ENCODE measurements at regions not wholly inside any gene's neighbourhood (a gene's known extent, or its start where the extent isn't known, plus 50 kb on each side); places are given as distances from the start of the nearest gene placed in this dataset.

- Histone ChIP-seq H3F3A (ENCODE audit: insufficient read depth, low read length) (no peaks in the 10 kb centered on the region), H3K9ac (ENCODE audit: low read length) (no peak overlapping the region), H3K4me2 (ENCODE audit: low read length) (no peak overlapping the region), H4K20me1 (ENCODE audit: insufficient read depth, low read length) (no peaks in the 10 kb centered on the region), H3K9me2 (ENCODE audit: low read depth, low read length) (no peaks in the 10 kb centered on the region), H3K9me3 (ENCODE audit: low read length) (no peaks in the 10 kb centered on the region), H3K27me3 (ENCODE audit: insufficient read depth, low read length) (no peaks in the 10 kb centered on the region), H3K4me3 (ENCODE audit: low read depth, low read length, poor library complexity, severe bottlenecking) (no peak overlapping the region), H3K27ac (ENCODE audit: low read depth, low read length, poor library complexity, severe bottlenecking) (no peak overlapping the region), H3K36me3 (ENCODE audit: insufficient read depth, low read length) (no peaks in the 10 kb centered on the region), H2AFZ (ENCODE audit: low read length) (no peak overlapping the region), H3K79me2 (ENCODE audit: insufficient read depth, low read length) (no peaks in the 10 kb centered on the region), H3K4me1 (ENCODE audit: insufficient read depth, low read length, severe bottlenecking) (no peaks in the 10 kb centered on the region)
- TF ChIP-seq EZH2 (IDR thresholded peaks at IDR 0.05; ENCODE audit: borderline replicate concordance, low read length) (no peak), CTCF (IDR thresholded peaks at IDR 0.05; ENCODE audit: low read length) (no peak)
Observed at GRCh38 chr4:96145601-96146000, 305.7 kb downstream of the PDHA2 start.

- H3K9me2 ChIP-seq (ENCODE audit: low read depth, low read length) = no peaks in the 10 kb centered on the region
Observed at GRCh38 chr4:96146686-96147085, 306.8 kb downstream of the PDHA2 start.

GRCh38 chr4:96149894-96150293, 310.0 kb downstream of the PDHA2 start:
- Histone ChIP-seq H3K79me2 (ENCODE audit: insufficient read depth, low read length) (no peaks in the 10 kb centered on the region), H3K4me2 (ENCODE audit: low read length) (no peak overlapping the region), H3K36me3 (ENCODE audit: insufficient read depth, low read length) (no peaks in the 10 kb centered on the region), H3K27me3 (ENCODE audit: insufficient read depth, low read length) (no peaks in the 10 kb centered on the region), H3K27ac (ENCODE audit: low read depth, low read length, poor library complexity, severe bottlenecking) (no peak overlapping the region), H3K9ac (ENCODE audit: low read length) (no peak overlapping the region), H2AFZ (ENCODE audit: low read length) (no peak overlapping the region), H4K20me1 (ENCODE audit: insufficient read depth, low read length) (no peaks in the 10 kb centered on the region), H3K9me2 (ENCODE audit: low read depth, low read length) (no peaks in the 10 kb centered on the region), H3K9me3 (ENCODE audit: low read length) (no peaks in the 10 kb centered on the region), H3K4me3 (ENCODE audit: low read depth, low read length, poor library complexity, severe bottlenecking) (no peak overlapping the region), H3F3A (ENCODE audit: insufficient read depth, low read length) (no peaks in the 10 kb centered on the region), H3K4me1 (ENCODE audit: insufficient read depth, low read length, severe bottlenecking) (no peaks in the 10 kb centered on the region)
- TF ChIP-seq CTCF (IDR thresholded peaks at IDR 0.05; ENCODE audit: low read length) = no peak
- no peak for TF ChIP-seq EZH2 (IDR thresholded peaks at IDR 0.05; ENCODE audit: borderline replicate concordance, low read length)

More at GRCh38 chr4:96146686-96147085, 306.8 kb downstream of the PDHA2 start:
- Histone ChIP-seq H2AFZ (ENCODE audit: low read length) (no peak overlapping the region), H3K9ac (ENCODE audit: low read length) (no peak overlapping the region), H3K27ac (ENCODE audit: low read depth, low read length, poor library complexity, severe bottlenecking) (no peak overlapping the region), H3K27me3 (ENCODE audit: insufficient read depth, low read length) (no peaks in the 10 kb centered on the region), H4K20me1 (ENCODE audit: insufficient read depth, low read length) (no peaks in the 10 kb centered on the region), H3K4me1 (ENCODE audit: insufficient read depth, low read length, severe bottlenecking) (no peaks in the 10 kb centered on the region), H3K9me3 (ENCODE audit: low read length) (no peaks in the 10 kb centered on the region), H3K4me2 (ENCODE audit: low read length) (no peak overlapping the region), H3K79me2 (ENCODE audit: insufficient read depth, low read length) (no peaks in the 10 kb centered on the region), H3K4me3 (ENCODE audit: low read depth, low read length, poor library complexity, severe bottlenecking) (no peak overlapping the region), H3K36me3 (ENCODE audit: insufficient read depth, low read length) (no peaks in the 10 kb centered on the region), H3F3A (ENCODE audit: insufficient read depth, low read length) (no peaks in the 10 kb centered on the region)
- no peak for TF ChIP-seq CTCF (IDR thresholded peaks at IDR 0.05; ENCODE audit: low read length)
- TF ChIP-seq EZH2 (IDR thresholded peaks at IDR 0.05; ENCODE audit: borderline replicate concordance, low read length) = no peak
